ELF-1 (cell line): ENCODE measurements at regions not wholly inside any gene's neighbourhood (a gene's known extent, or its start where the extent isn't known, plus 50 kb on each side); places are given as distances from the start of the nearest gene placed in this dataset.
A peak's percentile ranks its signal among the peaks of the same experiment; 100 is the strongest.

Experiments
- DNase-seq: peaks from one replicate; pipeline ENCODE4 v3.0.0-alpha.2; 2016; ENCODE audit warnings: low read depth, low spot score

GRCh38 chr10:83934062-83934461 is 205.2 kb upstream of the GHITM start:
- no peak for DNase-seq

DNA sequence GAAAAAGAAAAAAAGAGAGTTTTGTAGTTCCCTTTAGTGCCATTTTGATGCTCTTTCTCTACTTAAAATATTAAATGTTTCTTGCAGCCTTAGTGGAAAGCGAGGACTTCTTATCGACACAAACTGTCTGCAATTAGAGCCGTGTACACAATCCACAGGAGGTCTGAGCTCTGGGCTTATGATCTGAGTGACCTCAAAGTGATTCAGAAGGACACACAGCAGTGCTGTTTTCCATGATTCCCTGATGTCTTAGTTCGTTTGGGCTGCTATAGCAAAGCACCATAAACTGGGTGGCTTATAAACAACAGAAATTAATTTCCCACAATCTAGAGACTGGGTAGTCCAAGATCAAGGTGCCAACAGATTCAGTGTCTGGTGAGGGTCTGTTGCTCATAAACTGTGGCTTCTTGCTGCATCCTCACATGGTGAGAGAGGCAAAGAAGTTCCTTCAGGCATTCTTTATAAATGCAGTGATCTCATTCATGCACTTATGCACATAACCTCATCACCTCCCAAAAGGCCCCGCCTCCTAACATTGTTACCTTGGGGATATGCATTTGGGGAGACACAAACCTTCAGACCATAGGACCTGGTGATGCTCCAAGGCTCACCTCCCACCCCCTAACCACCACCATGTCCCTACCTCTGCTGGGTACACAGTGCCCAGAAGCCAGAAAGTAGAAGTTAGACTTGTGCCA is 204.5 kb upstream of the GHITM start:
- no peak for DNase-seq

GRCh38 chr10:83935339-83935736 is 204.0 kb upstream of the GHITM start:
- DNase-seq, result no peak

GRCh38 chr10:83935911-83936310 is 203.4 kb upstream of the GHITM start:
- DNase-seq, result no peak

GRCh38 chr10:83937161-83937560 is 202.1 kb upstream of the GHITM start:
- no peak for DNase-seq

- DNase-seq, result no peak
Observed at GRCh38 chr10:83937826-83938225, 201.5 kb upstream of the GHITM start.

- DNase-seq, result no peak
Observed at GRCh38 chr10:83941189-83941588, 198.1 kb upstream of the GHITM start.

DNA sequence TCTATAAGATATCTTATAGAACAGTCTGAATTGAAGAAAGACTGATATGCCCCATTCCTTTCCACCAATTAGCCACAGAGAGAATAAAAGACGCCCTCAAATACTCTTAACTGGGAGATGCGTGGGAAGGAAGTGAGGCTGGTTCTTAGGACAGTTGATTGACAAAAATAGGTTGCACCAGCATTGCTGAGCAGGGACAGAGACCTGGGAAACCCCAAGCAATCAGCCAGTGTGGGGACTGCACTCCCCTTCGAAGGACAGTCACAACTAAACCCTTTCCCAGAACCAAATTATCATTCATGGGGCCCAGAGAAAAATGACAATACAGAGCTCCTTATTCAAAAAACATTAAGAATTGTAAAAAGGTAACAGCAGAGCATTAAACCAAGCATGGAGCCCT is 196.9 kb upstream of the GHITM start:
- DNase-seq, result no peak

DNA sequence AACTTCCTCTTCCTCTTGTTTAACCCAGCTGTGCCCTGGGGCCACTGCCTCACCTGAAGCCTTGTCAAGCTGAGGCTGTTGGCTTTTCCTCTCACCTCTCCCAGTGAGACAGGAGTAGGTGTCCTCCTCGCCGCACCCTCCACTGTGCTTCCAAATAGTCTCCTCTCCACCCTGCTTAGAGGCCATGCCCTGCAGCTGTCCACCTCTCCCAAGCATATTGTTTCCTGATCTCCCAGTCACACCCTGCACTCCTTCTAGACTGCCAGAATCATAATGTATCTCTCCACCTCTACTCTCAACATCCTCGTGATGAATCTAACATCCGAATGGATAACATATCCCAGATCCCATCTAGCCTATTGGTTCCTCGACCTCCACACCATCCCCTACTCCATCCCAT is 196.3 kb upstream of the GHITM start:
- no peak for DNase-seq

GRCh38 chr10:83943920-83944319 is 195.4 kb upstream of the GHITM start:
- DNase-seq, result no peak

DNA sequence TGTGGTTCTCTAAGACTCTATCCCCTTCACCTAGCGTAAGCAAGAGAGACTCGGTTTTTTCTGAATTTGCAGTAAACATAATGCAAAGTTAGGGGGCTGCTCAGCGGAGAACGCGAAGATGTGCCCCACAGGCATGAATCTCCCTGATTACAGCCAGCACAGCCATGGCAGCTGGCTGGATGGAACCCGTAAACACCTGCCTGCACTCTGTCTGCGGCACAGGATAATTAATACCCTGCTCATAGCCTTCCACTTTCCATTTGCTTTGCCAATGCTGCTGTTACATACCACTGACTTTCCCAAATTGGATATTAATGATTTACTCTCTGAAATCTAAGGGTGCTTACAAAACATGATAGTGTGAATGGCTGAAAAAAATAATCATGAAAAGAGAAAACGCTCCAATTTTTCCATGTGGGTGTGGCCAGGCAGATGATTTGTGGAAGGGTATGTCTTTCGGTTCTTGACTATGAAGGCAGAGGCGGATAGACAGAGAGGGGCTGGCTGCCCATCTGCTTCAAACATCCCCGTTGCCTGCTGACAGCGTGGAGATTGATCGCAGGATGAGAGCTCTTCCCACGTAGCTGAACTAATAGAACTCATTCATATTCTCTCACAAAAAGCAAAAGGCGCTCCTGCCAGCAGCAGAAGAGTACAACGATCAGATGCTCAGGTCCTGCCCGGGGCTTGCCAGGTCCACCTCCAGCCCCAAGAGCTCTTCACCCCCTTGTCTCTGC is 193.2 kb upstream of the GHITM start:
- no peak for DNase-seq

DNA sequence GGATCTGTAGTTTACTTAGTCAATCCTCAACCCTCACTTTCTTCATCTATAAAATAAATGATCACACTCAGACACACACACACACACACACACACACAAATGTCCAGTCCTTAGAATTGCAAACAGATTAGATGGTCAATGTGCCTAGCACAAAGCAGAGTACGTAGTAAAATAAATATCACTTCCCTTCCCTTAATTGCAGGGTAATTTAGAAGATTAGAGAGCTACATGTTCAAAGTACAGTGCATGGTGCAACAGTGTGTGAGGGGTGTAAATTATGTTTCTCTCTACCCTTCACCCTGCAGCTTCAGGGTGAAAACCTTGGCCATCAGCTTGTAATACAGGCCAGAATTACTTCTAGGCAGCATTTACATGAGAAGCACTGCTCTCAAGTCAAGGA is 187.0 kb upstream of the GHITM start:
- no peak for DNase-seq

- no peak for DNase-seq
Observed at GRCh38 chr10:83953589-83953988, 185.7 kb upstream of the GHITM start.

- no peak for DNase-seq
Observed at GRCh38 chr10:83954193-83954799, 185.0 kb upstream of the GHITM start.

GRCh38 chr10:83955406-83955805 is 183.9 kb upstream of the GHITM start:
- no peak for DNase-seq

DNA sequence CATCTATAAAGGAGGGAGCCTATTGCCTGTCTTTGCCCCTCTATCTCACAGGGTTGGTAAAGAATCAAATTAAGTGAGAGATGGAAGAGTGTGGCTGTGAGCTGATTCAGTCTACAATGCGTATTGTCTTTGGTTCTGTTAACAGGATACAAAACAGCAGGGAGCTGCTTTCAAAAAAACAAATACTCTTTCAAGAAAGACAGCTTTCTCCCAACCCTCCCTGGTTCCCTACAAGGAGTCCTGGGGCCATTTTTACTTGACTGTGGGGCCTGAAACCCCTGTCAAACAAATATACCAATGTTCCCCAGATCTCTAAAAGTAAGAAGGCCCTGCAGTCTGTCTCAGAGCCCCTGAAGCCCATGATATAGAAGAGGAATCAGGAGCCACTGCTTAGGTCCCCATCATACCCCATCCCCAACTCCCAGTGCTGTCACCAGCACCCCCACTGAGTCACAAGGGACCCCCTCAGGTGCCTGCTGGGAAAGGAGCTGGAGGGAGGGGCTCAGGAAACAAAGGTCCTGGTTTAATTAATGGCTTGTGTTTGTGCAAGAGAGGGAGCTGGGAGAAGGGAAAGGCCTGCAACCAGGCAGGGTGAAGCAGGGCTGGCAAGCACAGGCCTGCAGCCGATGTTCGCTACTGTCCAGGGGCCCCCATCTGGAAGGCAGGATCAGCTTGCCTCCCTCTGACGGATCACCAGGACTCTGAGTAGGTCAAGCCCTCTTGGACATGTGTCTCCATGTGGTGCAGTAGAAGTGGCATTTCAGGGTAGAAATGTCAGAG is 182.0 kb upstream of the GHITM start:
- peak; percentile 73 for DNase-seq

DNA sequence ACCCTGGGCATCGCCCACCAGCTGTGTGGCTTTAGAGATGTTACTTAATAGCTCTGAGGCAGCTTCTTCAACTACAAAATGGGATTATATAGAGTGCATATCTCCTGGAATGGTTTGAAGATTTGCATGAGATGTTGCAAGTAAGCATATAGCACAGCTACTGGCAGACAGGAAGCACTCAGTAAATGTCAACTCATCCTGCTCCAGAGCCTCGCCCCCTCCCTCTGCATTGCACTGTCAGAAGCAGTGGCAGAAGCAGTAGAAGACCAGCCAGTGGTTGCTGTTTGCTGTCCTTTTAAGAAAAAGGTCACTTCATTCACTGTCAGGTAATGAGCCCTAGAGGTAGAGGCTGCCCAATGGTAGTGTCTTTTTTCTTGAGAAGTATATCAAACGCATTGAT is 180.0 kb upstream of the GHITM start:
- no peak for DNase-seq

- DNase-seq, result no peak
Observed at GRCh38 chr10:83960125-83960524, 179.2 kb upstream of the GHITM start.

- no peak for DNase-seq
Observed at GRCh38 chr10:83961620-83962019, 177.7 kb upstream of the GHITM start.

DNA sequence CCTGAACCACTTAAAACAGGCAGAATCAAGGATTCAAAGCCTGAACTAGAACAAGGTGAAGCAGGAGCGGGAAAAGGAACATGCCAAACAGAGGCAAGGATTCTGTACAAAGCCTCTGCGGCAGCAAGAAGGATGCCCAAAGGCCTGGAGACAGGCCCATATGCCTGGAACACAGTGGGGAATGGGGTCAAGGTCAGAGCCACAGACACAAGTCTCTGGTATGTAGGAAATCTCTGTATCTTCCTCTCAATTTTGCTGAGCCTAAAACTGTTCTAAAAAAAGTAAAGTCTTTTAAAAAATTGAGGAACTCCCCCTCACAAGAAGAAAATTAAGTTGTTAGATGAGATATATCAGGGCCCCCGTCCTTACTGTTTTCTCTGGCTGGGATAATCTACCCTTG is 175.9 kb upstream of the GHITM start:
- DNase-seq, result no peak

GRCh38 chr10:83965473-83965872 is 173.8 kb upstream of the GHITM start:
- peak; percentile 50 for DNase-seq

DNA sequence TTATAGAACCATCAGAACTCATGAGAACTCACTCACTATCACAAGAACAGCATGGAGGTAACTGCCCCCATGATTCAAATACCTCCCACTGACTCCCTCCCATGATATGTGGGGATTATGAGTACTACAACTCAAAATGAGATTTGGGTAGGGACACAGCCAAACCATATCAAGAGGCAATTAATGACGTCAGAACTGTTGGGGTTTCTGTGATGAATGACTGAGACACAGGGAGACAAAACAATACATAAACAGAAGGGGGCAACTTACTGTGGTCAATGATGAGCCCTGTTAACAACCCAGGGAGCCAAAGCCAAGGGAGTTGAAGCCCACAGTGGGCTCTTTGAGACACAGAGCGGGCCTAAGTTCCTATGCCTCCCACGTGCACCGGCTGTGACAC is 171.3 kb upstream of the GHITM start:
- DNase-seq, result no peak
